ENCODE measurements at regions not wholly inside any gene's neighbourhood (a gene's known extent, or its start where the extent isn't known, plus 50 kb on each side); places are given as distances from the start of the nearest gene placed in this dataset.
A peak's percentile ranks its signal among the peaks of the same experiment; 100 is the strongest.

GRCh38 chr6:44010411-44011349, 116.6 kb downstream of the MRPL14 start:
- DNase-seq: no peak

GRCh38 chr6:44009425-44010321, 117.6 kb downstream of the MRPL14 start:
- DNase-seq: no peak

- DNase-seq: no peak
Observed at GRCh38 chr6:44008821-44009370, 118.4 kb downstream of the MRPL14 start.

- no peak for DNase-seq
Observed at GRCh38 chr6:44007818-44008621, 119.2 kb downstream of the MRPL14 start.

- no peak for DNase-seq
Observed at GRCh38 chr6:44006872-44007303, 120.4 kb downstream of the MRPL14 start.

GRCh38 chr6:44006123-44006871, 121.0 kb downstream of the MRPL14 start:
- DNase-seq: no peak

- DNase-seq: no peak
Observed at GRCh38 chr6:44005507-44005903, 121.7 kb downstream of the MRPL14 start.

GRCh38 chr6:44004625-44005506, 122.4 kb downstream of the MRPL14 start:
- DNase-seq: peak; percentile 36

GRCh38 chr6:44004136-44004535, 123.1 kb downstream of the MRPL14 start:
- no peak for DNase-seq

GRCh38 chr6:44003345-44004061, 123.7 kb downstream of the MRPL14 start:
- DNase-seq: no peak

- DNase-seq: peak; percentile 30
Observed at GRCh38 chr6:44002593-44003344, 124.5 kb downstream of the MRPL14 start.

- no peak for DNase-seq
Observed at GRCh38 chr6:44002067-44002592, 125.1 kb downstream of the MRPL14 start.

- DNase-seq: peak; percentile 74
Observed at GRCh38 chr6:44001318-44002066, 125.8 kb downstream of the MRPL14 start.

- peak; percentile 99 for DNase-seq
Observed at GRCh38 chr6:44000164-44000842, 126.9 kb downstream of the MRPL14 start.

- DNase-seq: no peak
Observed at GRCh38 chr6:43999628-44000027, 127.6 kb downstream of the MRPL14 start.

- peak; percentile 31 for DNase-seq
Observed at GRCh38 chr6:43998592-43999243, 128.5 kb downstream of the MRPL14 start.

Measured in NCI-H1436 (cell line).